ENCODE measurements at regions not wholly inside any gene's neighbourhood (a gene's known extent, or its start where the extent isn't known, plus 50 kb on each side); places are given as distances from the start of the nearest gene placed in this dataset.
"Not testable (repeated sequence)": the region's sequence is repeated elsewhere in the genome, so short reads cannot be mapped to it uniquely, and the experiment has no call there.

DNA sequence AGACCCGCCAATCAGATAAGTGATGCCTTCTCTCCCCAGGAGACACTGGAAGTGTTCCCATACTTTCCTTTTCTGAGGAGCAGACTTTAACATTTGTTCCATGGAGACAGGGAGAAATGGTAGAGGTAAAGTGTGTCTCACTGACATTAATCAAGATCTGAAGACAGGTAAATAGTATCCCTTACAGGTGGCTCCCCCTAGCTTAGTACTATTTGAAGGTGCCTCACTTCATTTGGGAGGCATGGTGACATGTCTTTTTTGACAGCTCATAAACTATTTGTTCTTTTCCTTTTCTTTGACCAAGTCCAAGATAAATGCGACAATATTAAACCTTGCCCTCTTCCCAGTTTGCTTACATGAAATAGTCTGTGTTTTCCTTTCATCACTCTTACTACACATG lies 485.6 kb upstream of the IL12A start:
- peaks cover 0 to 3% (median 0%) of the 10 kb centered on the region in 5 donors for H3K4me1 ChIP-seq (ENCODE audit: control insufficient read depth in 5 of 5, insufficient read depth in 5 of 5, low read length in 5 of 5)
- no peak overlapping the region for H3K27ac ChIP-seq (ENCODE audit: low read depth, low read length)
- H3K9ac ChIP-seq (ENCODE audit: low read length in 5 of 5), result no peak overlapping the region
- no peaks in the 10 kb centered on the region for H3K27me3 ChIP-seq (ENCODE audit: control insufficient read depth in 5 of 5, insufficient read depth in 4 of 5, low read length in 5 of 5)
- H3K4me3 ChIP-seq (ENCODE audit: low read depth in 1 of 5, low read length in 5 of 5), result no peak overlapping the region
- no peaks in the 10 kb centered on the region for H3K9me3 ChIP-seq (ENCODE audit: control insufficient read depth in 5 of 5, low read length in 5 of 5)
- no peaks in the 10 kb centered on the region for H3K36me3 ChIP-seq (ENCODE audit: control insufficient read depth in 5 of 5, insufficient read depth in 5 of 5, low read length in 5 of 5)

DNA sequence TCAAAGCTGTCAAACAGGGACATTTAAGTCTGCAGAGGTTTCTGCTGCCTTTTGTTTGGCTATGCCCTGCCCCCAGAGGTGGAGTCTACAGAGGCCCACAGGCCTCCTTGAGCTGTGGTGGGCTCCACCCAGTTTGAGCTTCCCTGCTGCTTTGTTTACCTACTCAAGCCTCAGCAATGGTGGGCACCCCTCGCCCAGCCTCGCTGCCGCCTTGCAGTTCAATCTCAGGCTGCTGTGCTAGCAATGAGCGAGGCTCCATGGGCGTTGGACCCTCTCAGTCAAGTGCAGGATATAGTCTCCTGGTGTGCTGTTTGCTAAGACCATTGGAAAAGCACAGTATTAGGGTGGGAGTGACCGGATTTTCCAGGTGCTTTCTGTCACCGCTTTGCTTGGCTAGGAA lies 477.6 kb upstream of the IL12A start:
- not testable (repeated sequence) for H3K9ac ChIP-seq (ENCODE audit: low read length in 5 of 5); H3K4me1 ChIP-seq (ENCODE audit: control insufficient read depth in 5 of 5, insufficient read depth in 5 of 5, low read length in 5 of 5); H3K27me3 ChIP-seq (ENCODE audit: control insufficient read depth in 5 of 5, insufficient read depth in 4 of 5, low read length in 5 of 5); H3K27ac ChIP-seq (ENCODE audit: low read depth, low read length); H3K36me3 ChIP-seq (ENCODE audit: control insufficient read depth in 5 of 5, insufficient read depth in 5 of 5, low read length in 5 of 5); H3K4me3 ChIP-seq (ENCODE audit: low read depth in 1 of 5, low read length in 5 of 5); H3K9me3 ChIP-seq (ENCODE audit: control insufficient read depth in 5 of 5, low read length in 5 of 5)

DNA sequence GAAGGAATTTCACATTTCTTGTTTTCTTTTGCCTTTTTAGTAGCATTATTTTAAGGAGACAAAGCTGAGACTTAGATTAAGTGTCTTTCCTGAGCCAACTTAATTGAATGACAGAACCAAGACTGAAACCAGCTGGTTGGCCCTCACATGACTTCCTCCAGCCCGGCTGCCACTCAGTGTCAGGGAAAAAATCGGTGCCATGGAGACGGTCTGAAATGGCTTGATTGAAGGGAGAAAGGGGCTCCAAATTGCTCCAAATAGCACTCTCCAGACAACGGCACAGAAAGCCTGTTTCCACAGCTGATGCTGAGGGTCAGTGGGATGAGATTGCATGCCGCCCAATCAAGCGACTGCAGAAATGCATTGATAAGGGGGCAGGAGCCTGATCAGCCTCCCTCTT lies 475.2 kb upstream of the IL12A start:
- Histone ChIP-seq H3K4me3 (ENCODE audit: low read depth in 1 of 5, low read length in 5 of 5) (no peak overlapping the region), H3K4me1 (ENCODE audit: control insufficient read depth in 5 of 5, insufficient read depth in 5 of 5, low read length in 5 of 5) (no peaks in the 10 kb centered on the region), H3K36me3 (ENCODE audit: control insufficient read depth in 5 of 5, insufficient read depth in 5 of 5, low read length in 5 of 5) (no peaks in the 10 kb centered on the region), H3K27ac (ENCODE audit: low read depth, low read length) (no peak overlapping the region), H3K9me3 (ENCODE audit: control insufficient read depth in 5 of 5, low read length in 5 of 5) (no peaks in the 10 kb centered on the region), H3K9ac (ENCODE audit: low read length in 5 of 5) (no peak overlapping the region), H3K27me3 (ENCODE audit: control insufficient read depth in 5 of 5, insufficient read depth in 4 of 5, low read length in 5 of 5) (no peaks in the 10 kb centered on the region)

DNA sequence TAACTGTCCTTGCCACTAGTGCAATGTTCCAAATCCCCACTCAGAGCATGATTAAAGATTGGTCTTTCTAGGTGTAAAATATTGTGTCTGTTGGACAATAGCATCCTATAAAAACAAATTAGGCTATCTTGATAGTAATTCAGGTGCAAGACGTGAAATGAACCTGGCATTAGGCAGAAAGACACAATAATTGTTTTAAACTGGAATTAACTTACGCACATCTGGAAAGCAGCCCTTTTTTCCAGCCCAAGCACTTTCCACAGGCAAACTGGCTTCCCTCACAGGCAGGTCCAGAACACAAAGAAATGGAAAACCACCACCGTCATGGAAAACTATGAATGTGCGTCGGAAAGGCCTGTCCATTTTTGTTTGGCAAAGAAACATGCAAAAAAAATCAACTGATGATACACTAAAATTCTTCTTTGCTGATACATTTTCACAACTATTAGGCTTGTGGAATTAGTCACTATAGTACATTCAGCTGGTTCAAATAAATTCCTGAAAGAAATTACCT lies 474.7 kb upstream of the IL12A start:
- Histone ChIP-seq H3K9ac (ENCODE audit: low read length in 5 of 5) (no peak overlapping the region), H3K27ac (ENCODE audit: low read depth, low read length) (no peak overlapping the region), H3K9me3 (ENCODE audit: control insufficient read depth in 5 of 5, low read length in 5 of 5) (no peaks in the 10 kb centered on the region)

DNA sequence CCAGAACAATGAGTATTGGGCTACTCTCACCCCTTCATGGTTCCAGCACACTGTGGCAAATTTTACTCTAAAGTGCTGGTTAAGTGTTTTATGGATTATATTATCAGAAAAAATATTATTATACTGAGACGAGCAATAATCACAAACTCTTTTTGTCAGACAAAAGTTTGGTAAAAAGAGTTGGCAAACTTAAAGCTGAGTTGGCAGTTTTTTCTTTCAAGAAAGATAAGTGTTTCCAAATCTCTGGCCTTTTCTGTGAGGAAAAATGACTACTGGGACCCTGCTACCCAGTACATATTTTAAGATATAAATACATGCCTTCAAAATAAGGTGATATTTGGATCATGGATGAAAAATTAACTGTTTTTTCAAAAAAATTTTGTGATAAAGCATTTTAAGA lies 471.5 kb upstream of the IL12A start:
- Histone ChIP-seq H3K4me3 (ENCODE audit: low read depth in 1 of 5, low read length in 5 of 5) (no peak overlapping the region), H3K36me3 (ENCODE audit: control insufficient read depth in 5 of 5, insufficient read depth in 5 of 5, low read length in 5 of 5) (no peaks in the 10 kb centered on the region), H3K9me3 (ENCODE audit: control insufficient read depth in 5 of 5, low read length in 5 of 5) (no peaks in the 10 kb centered on the region), H3K4me1 (ENCODE audit: control insufficient read depth in 5 of 5, insufficient read depth in 5 of 5, low read length in 5 of 5) (no peaks in the 10 kb centered on the region), H3K27me3 (ENCODE audit: control insufficient read depth in 5 of 5, insufficient read depth in 4 of 5, low read length in 5 of 5) (no peaks in the 10 kb centered on the region), H3K9ac (ENCODE audit: low read length in 5 of 5) (no peak overlapping the region), H3K27ac (ENCODE audit: low read depth, low read length) (no peak overlapping the region)

More for the DNA sequence above, 474.7 kb upstream of the IL12A start:
- Histone ChIP-seq H3K4me1 (ENCODE audit: control insufficient read depth in 5 of 5, insufficient read depth in 5 of 5, low read length in 5 of 5) (no peaks in the 10 kb centered on the region), H3K4me3 (ENCODE audit: low read depth in 1 of 5, low read length in 5 of 5) (no peak overlapping the region), H3K27me3 (ENCODE audit: control insufficient read depth in 5 of 5, insufficient read depth in 4 of 5, low read length in 5 of 5) (no peaks in the 10 kb centered on the region), H3K36me3 (ENCODE audit: control insufficient read depth in 5 of 5, insufficient read depth in 5 of 5, low read length in 5 of 5) (no peaks in the 10 kb centered on the region)

DNA sequence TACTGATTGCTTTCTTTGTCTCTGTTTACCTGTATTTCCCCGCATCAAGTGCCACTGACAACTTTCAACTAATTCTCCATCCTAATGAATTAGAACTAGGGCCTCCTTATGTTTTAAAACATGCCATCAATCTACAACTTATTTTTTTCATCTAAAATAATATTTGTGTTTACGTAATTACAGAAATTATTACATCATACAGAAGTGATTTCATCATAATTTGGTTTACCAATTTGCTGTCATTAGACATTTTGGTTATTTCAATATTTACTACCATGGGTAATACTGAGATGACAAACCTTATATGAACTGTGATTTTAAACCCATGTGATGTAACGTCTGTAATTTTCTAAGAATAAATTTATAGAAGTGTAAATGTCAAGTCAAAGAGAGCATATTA lies 468.0 kb upstream of the IL12A start:
- Histone ChIP-seq H3K36me3 (ENCODE audit: control insufficient read depth in 5 of 5, insufficient read depth in 5 of 5, low read length in 5 of 5) (no peaks in the 10 kb centered on the region), H3K4me1 (ENCODE audit: control insufficient read depth in 5 of 5, insufficient read depth in 5 of 5, low read length in 5 of 5) (no peaks in the 10 kb centered on the region), H3K4me3 (ENCODE audit: low read depth in 1 of 5, low read length in 5 of 5) (no peak overlapping the region), H3K9ac (ENCODE audit: low read length in 5 of 5) (no peak overlapping the region), H3K27me3 (ENCODE audit: control insufficient read depth in 5 of 5, insufficient read depth in 4 of 5, low read length in 5 of 5) (no peaks in the 10 kb centered on the region), H3K27ac (ENCODE audit: low read depth, low read length) (no peak overlapping the region), H3K9me3 (ENCODE audit: control insufficient read depth in 5 of 5, low read length in 5 of 5) (no peaks in the 10 kb centered on the region)

DNA sequence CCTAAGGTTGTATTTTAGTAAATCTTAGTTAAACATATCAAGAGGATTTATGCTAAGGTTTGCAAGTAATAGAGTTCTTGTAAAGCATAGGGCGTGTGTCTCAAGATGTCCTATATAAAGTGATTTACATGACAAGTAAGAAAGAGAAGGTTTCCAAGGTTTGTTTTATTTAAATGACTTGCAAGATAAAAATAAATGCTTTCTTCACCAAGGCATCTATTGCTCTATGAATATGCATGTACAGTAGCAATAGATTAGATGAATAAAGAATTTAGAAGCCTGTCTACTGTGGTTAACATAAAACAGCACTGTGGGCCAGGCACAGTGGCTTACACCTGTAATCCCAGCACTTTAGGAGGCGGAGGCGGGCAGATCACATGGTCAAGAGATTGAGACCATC lies 466.4 kb upstream of the IL12A start:
- H3K27me3 ChIP-seq (ENCODE audit: control insufficient read depth in 5 of 5, insufficient read depth in 4 of 5, low read length in 5 of 5), result no peaks in the 10 kb centered on the region
- no peaks in the 10 kb centered on the region for H3K36me3 ChIP-seq (ENCODE audit: control insufficient read depth in 5 of 5, insufficient read depth in 5 of 5, low read length in 5 of 5)
- H3K9me3 ChIP-seq (ENCODE audit: control insufficient read depth in 5 of 5, low read length in 5 of 5), result no peaks in the 10 kb centered on the region
- no peak overlapping the region for H3K27ac ChIP-seq (ENCODE audit: low read depth, low read length)
- H3K4me1 ChIP-seq (ENCODE audit: control insufficient read depth in 5 of 5, insufficient read depth in 5 of 5, low read length in 5 of 5), result no peaks in the 10 kb centered on the region
- no peak overlapping the region for H3K9ac ChIP-seq (ENCODE audit: low read length in 5 of 5)
- no peak overlapping the region for H3K4me3 ChIP-seq (ENCODE audit: low read depth in 1 of 5, low read length in 5 of 5)

DNA sequence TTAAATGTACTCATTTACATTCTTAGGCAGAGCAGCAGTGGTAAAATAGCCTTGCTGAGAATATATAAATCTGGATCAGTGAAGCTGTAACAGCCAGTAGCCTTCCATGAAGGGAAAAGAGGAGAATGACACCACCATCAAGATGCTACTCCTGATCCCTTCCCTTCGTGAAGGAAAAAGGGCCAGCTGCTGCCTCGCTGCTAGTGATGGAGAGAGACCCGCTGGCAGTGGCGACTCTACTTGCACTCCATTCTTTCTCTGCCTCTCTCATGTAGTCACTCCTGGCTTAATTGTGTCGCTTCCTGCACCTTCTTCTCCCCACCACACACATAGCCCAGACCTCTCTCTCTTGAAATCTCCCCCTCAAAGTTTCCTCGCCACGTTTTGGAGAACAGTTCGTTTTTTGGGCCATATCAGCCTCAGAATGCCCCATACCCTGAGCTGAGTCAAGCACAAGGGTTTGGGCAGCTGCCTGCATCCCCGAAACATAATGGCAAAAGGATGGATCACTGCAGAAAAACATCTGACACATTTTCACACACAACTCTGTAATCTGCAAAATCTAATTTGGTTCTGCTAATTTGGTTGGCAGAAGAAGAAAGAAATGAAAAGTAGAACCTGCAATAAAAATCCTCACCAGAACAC lies 460.3 kb upstream of the IL12A start:
- no peak overlapping the region for H3K9ac ChIP-seq (ENCODE audit: low read length in 5 of 5)
- no peak overlapping the region for H3K4me3 ChIP-seq (ENCODE audit: low read depth in 1 of 5, low read length in 5 of 5)
- no peaks in the 10 kb centered on the region for H3K9me3 ChIP-seq (ENCODE audit: control insufficient read depth in 5 of 5, low read length in 5 of 5)
- H3K27me3 ChIP-seq (ENCODE audit: control insufficient read depth in 5 of 5, insufficient read depth in 4 of 5, low read length in 5 of 5), result no peaks in the 10 kb centered on the region
- H3K36me3 ChIP-seq (ENCODE audit: control insufficient read depth in 5 of 5, insufficient read depth in 5 of 5, low read length in 5 of 5), result no peaks in the 10 kb centered on the region
- no peaks in the 10 kb centered on the region for H3K4me1 ChIP-seq (ENCODE audit: control insufficient read depth in 5 of 5, insufficient read depth in 5 of 5, low read length in 5 of 5)
- H3K27ac ChIP-seq (ENCODE audit: low read depth, low read length), result no peak overlapping the region

DNA sequence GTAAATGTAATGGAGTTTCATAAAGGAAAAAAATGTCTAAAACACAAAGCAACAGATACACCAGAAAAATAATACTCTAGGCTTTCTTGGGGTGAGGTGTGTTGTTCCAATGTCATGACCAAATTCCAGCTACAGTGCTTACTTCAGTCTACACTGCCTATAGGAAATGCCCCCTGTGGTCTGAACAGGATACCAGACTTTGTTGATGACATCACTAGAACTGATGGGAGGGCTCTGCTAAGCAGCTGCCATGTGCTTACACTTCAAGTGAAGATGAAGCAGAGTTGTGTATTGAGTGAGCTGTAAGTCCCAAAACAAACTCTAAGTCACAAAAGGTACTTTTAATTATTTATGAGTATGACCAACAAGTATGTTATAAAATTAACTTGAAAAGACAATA lies 456.1 kb upstream of the IL12A start:
- H3K9me3 ChIP-seq (ENCODE audit: control insufficient read depth in 5 of 5, low read length in 5 of 5), result no peaks in the 10 kb centered on the region
- H3K36me3 ChIP-seq (ENCODE audit: control insufficient read depth in 5 of 5, insufficient read depth in 5 of 5, low read length in 5 of 5), result no peaks in the 10 kb centered on the region
- no peak overlapping the region for H3K27ac ChIP-seq (ENCODE audit: low read depth, low read length)
- H3K9ac ChIP-seq (ENCODE audit: low read length in 5 of 5), result no peak overlapping the region
- peaks cover 0 to 9% (median 0%) of the 10 kb centered on the region in 5 donors for H3K4me1 ChIP-seq (ENCODE audit: control insufficient read depth in 5 of 5, insufficient read depth in 5 of 5, low read length in 5 of 5)
- no peaks in the 10 kb centered on the region for H3K27me3 ChIP-seq (ENCODE audit: control insufficient read depth in 5 of 5, insufficient read depth in 4 of 5, low read length in 5 of 5)
- no peak overlapping the region for H3K4me3 ChIP-seq (ENCODE audit: low read depth in 1 of 5, low read length in 5 of 5)

DNA sequence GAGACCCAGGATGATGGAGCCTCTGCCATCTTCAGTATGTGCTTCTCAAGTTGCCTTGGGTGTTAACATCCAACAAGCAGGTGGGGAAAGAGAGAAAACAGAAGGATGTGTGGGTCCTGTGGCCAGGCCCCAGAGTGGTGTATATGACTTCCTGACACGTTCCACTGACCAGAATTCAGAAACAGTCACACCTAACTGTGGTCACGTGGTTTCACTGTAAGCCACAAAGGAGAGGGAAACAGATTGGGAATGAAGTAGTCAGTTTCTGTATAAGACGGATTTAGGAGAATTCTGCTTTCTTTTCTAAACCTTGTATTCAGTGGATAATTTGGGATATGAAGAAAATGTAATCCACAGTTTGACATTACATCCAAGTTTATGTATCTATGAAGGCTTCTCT lies 454.1 kb upstream of the IL12A start:
- no peaks in the 10 kb centered on the region for H3K27me3 ChIP-seq (ENCODE audit: control insufficient read depth in 5 of 5, insufficient read depth in 4 of 5, low read length in 5 of 5)
- no peak overlapping the region for H3K4me3 ChIP-seq (ENCODE audit: low read depth in 1 of 5, low read length in 5 of 5)
- H3K27ac ChIP-seq (ENCODE audit: low read depth, low read length), result no peak overlapping the region
- H3K4me1 ChIP-seq (ENCODE audit: control insufficient read depth in 5 of 5, insufficient read depth in 5 of 5, low read length in 5 of 5), result peaks cover 0 to 9% (median 0%) of the 10 kb centered on the region in 5 donors
- H3K9ac ChIP-seq (ENCODE audit: low read length in 5 of 5), result no peak overlapping the region
- no peaks in the 10 kb centered on the region for H3K9me3 ChIP-seq (ENCODE audit: control insufficient read depth in 5 of 5, low read length in 5 of 5)
- H3K36me3 ChIP-seq (ENCODE audit: control insufficient read depth in 5 of 5, insufficient read depth in 5 of 5, low read length in 5 of 5), result no peaks in the 10 kb centered on the region
